ENCODE measurements at regions not wholly inside any gene's neighbourhood (a gene's known extent, or its start where the extent isn't known, plus 50 kb on each side); places are given as distances from the start of the nearest gene placed in this dataset.
"Not testable (repeated sequence)": the region's sequence is repeated elsewhere in the genome, so short reads cannot be mapped to it uniquely, and the experiment has no call there.

GRCh38 chr1:67513392-67514294 is 83.4 kb upstream of the SERBP1 start:
- not testable (repeated sequence) for TF ChIP-seq CTCF, EZH2, EZH2phosphoT487 (IDR thresholded peaks at IDR 0.05)
